Neural cell (in vitro differentiated cells): ENCODE measurements at regions not wholly inside any gene's neighbourhood (a gene's known extent, or its start where the extent isn't known, plus 50 kb on each side); places are given as distances from the start of the nearest gene placed in this dataset.

ENCODE experiments used
- CTCF ChIP-seq: fragments of 450-650 bp; IDR thresholded peaks from 2 replicates; pipeline ENCODE4 v1.5.1; 2014; ENCODE audit warnings: antibody characterized with exemption, mild to moderate bottlenecking, moderate library complexity; ENCODE audit not compliant: poor library complexity, severe bottlenecking
- EP300 ChIP-seq: fragments of 450-650 bp; conservative IDR thresholded peaks from 2 replicates; pipeline ENCODE4 v1.6.1; 2014; ENCODE audit warnings: antibody characterized with exemption, mild to moderate bottlenecking, moderate library complexity; ENCODE audit not compliant: poor library complexity, severe bottlenecking

- TF ChIP-seq EP300: no peak
- TF ChIP-seq CTCF: no peak
These were observed 289.9 kb downstream of the ASMT start for GRCh38 chrX:1904663-1905218.
